HG02943 (cell line): ENCODE measurements at regions not wholly inside any gene's neighbourhood (a gene's known extent, or its start where the extent isn't known, plus 50 kb on each side); places are given as distances from the start of the nearest gene placed in this dataset.
"Not testable (repeated sequence)": the region's sequence is repeated elsewhere in the genome, so short reads cannot be mapped to it uniquely, and the experiment has no call there.

ENCODE experiments used
- ATAC-seq: cut with Tn5 transposase; IDR thresholded peaks from one replicate; pipeline ENCODE4 v1.9.1; 2021; ENCODE audit warnings: mild to moderate bottlenecking, low read depth, moderate library complexity; ENCODE audit not compliant: unreplicated experiment

- ATAC-seq, result no peak
Observed at GRCh38 chr6:92011681-92012245, 1407.6 kb downstream of the EPHA7 start.

DNA sequence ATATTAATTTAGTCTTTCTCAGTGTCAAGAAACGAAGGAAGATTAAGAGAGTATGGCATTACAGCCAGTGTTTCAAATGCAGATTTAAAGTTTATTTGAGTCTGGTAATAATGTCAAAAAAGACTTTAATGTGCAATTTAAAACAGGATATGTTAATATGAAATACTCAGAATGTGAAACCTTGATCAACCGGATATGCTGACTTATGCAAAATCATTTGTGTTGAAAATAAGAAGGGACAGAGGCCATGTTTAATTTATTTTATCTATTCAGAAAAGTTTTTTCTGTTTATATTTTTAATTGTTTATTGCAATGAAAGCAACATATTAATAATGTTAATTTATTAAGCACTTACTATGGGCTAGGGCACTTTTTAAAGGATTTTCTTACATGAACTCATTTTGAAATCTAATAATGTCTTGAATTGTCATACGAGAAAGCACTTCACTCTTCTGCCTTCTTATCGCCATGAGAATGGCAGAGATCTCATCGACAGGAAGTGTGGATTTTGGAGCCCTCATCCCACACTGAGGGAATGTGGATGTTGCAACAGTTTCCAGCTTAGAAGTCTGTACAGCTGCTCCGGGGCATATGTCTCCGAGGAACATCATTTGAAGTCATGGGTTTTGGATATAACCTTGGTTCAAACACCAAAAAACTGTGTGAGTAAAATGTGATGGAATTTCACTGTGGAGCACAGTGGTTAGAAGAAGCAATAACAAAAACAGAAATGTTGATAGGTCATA lies 1410.4 kb downstream of the EPHA7 start:
- ATAC-seq, result no peak

DNA sequence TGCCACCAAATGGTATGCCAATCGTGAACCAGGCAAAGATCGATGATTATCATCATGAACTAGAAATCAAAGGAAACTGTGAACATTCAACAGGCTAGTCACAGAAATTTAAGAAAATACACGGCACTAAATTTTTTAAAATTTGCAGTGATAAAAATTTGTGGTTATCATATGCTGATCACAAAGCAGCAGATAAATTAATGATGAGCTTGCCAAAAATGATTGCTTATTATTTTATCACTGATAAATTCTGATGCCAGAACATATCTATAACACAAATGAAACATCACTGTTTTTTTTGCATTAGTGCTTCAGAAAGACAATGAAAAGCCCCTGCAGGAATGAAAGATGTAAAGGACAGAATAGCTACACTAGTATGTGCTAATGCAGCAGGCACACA lies 1413.2 kb upstream of the MAP3K7 start:
- no peak for ATAC-seq

DNA sequence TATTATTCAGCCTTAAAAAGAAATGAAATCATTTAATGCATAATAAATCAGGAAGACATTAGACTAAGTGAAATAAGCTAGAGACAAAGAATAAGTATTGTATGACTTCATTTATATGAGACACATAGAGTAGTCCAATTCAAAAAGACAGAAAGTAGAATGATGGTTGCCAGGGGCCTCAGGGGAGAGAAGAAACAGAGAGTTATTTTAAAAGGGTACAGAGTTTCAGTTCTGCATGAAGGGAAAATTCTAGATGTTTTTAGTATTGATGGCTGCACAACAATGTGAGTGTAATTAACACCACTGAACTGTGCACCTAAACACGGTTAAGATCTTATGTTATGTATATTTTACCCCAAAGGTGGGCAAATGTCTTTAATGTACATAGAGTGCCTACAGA lies 1407.9 kb upstream of the MAP3K7 start:
- no peak for ATAC-seq

GRCh38 chr6:91982559-91982958 lies 1395.7 kb upstream of the MAP3K7 start:
- ATAC-seq, result no peak

- no peak for ATAC-seq
Observed at GRCh38 chr6:91976797-91977196, 1389.9 kb upstream of the MAP3K7 start.

GRCh38 chr6:91970700-91971099 lies 1383.8 kb upstream of the MAP3K7 start:
- no peak for ATAC-seq

DNA sequence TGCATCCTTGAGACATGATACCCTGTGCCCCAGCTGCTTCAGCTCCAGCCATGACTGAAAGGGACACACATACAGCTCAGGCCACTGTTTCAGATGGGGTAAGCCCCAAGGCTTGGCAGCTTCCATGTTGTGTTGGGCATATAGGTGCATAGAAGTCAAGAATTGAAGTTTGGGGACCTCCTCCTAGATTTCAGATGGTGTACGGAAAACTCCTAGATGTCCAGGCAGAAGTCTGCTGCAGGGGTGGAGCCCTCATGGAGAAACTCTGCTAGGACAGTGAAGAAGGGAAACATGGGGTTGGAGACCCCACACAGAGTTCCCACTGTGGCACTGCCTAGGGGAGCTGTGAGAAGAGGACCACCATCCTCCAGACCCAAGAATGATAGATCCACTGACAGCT lies 1379.0 kb upstream of the MAP3K7 start:
- ATAC-seq, result no peak

GRCh38 chr6:91961671-91962070 lies 1374.8 kb upstream of the MAP3K7 start:
- no peak for ATAC-seq

DNA sequence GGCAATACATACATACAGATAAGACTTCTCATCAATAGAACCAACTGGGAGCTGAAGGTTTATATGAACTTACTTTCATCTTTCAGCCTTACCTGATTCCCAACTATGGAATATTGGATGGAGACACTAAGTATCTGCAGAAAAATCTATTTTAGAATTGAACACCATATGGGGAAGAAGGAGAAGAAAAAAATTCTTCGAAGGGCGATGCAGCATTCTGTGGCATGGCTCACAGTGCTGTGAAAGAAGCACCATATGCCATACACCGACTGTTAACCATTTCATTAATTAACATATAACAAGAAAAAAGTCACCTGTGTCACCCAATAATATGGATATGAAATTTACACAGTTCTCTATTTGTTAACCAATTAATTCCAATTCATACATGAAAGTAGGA lies 1374.4 kb upstream of the MAP3K7 start:
- ATAC-seq, result no peak

DNA sequence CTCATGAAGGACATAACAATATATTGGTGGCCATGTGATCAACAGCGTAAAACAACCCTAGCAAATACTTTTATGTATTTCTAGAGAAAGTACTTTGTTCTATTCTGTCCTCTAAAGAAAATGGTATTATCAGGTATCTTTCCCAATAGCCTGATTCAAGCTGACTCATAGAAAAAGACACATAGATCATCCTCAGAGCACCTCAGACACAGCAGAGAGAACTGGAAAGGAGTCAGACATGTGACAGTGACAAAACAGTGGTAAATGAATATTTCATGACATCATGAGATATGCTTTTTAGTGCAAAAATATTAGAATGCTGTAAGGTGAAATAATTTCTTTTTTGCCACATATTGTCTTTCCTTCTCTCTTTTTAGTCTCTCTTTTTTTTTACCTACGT lies 1355.0 kb upstream of the MAP3K7 start:
- no peak for ATAC-seq

DNA sequence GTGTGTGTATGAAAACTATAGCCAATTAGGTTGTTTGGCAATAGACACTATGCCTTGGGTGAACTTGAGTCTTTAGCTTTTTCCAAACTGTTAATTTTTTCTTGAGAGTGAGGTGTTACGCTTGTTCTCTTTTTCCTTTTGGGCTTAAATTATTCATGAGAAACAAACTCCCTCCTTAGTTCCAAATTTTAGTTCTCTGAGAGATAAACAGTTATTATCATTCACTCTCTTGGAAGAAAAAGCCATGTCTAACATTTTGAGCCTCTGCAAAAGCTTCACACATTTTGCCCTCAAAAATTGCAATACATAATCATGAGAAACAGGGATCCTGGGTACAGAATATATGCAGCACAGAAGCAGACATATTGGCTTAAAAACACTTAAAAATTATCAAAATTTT lies 1353.9 kb upstream of the MAP3K7 start:
- no peak for ATAC-seq

DNA sequence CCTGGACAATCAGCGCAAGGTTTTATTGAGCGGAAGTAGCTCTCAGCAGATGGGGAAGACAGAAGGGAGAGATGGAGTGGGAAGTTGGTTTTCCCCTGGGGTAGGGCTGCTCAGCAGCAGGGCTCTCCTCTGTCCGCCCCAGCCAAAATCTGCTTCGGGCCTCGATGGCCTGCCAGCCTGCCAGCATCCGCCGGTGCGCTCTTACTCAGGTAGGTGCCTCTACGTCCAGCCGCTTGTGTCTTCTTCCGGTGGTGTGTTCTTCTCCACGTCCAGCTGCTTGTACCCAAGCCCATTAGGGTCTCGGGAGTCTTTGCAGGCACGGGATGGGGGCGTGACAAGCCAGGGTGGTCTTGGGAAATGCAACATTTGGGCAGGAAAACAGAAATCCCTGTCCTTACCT lies 1340.0 kb upstream of the MAP3K7 start:
- no peak for ATAC-seq

GRCh38 chr6:91926361-91926760 lies 1339.5 kb upstream of the MAP3K7 start:
- ATAC-seq, result no peak

DNA sequence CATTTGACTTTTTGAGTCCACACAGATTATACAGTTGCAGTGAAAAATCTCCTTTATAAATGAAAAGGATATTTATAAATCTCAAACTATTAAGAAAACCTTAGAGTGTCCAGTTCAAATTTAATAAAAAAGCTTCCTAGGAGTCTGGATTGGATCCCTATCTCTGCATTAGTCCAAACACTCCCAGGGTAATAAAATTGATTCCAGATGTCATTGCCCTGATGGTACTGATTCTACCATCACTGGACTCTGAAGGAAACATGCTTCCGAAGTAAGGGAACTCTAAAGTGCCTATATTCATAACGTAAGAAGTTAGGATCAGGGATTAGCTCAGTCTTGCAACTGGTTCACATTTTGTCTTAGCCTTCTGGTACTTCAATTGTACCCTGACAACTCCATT lies 1325.1 kb upstream of the MAP3K7 start:
- ATAC-seq, result no peak

DNA sequence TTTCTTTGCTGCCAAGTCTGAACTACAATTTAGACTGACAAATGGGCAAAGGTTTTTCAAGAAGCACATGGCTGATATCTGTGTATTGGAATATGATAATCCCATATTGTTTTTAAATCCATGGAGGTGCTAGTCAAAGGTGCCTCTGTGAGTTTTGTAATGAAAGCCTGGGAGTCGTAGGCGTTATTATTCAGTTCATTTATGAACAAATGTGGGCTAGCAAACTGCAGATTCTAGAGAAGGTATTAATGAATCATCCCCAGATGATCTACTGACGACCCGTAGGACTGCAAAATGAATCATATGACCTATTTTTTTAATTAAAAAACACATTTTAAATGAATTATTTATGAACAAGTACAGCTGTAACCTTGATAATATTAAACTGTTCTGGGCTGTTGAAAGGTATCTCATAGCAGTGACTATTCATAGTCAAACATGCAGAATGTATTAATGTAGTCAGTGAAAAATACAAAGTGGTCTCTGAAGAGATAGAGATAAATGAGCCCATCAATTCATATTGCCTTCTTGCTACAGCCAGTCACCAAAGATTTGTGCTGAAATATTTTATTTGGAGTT lies 1317.8 kb upstream of the MAP3K7 start:
- ATAC-seq, result no peak

DNA sequence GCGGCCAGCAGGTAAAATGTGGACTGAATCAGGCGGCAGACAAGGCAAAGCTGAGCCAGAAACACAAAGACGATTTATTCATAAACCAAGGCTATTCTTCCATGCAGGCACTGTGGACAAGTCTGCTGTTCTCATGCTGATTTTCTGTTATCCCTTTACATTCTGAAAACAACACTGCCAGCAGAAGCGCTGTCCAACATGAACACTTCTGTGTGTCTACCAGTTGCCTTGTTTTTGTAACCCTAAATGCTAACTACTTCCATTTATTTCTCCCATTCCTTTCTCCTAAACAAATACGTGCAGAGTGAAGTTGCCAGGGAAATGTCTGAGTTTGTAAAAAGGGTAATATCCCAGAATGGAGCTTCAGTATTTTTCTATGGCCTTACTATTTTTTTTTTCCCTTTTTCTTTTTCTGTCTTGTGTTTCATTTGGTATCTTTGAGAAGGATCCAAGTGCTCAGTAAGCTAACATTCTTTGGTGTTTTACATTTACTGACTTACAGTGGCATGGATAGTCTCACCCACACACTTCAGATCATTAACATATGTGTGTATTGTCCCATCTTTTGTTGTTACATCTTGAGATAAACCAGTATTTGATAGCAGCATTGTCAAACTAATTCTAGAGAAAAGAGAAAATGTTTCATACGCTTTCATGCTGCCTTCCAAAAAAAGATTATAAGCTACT lies 1308.9 kb upstream of the MAP3K7 start:
- no peak for ATAC-seq

GRCh38 chr6:91886183-91886795 lies 1299.4 kb upstream of the MAP3K7 start:
- ATAC-seq, result no peak

GRCh38 chr6:91881791-91882190 lies 1294.9 kb upstream of the MAP3K7 start:
- not testable (repeated sequence) for ATAC-seq

DNA sequence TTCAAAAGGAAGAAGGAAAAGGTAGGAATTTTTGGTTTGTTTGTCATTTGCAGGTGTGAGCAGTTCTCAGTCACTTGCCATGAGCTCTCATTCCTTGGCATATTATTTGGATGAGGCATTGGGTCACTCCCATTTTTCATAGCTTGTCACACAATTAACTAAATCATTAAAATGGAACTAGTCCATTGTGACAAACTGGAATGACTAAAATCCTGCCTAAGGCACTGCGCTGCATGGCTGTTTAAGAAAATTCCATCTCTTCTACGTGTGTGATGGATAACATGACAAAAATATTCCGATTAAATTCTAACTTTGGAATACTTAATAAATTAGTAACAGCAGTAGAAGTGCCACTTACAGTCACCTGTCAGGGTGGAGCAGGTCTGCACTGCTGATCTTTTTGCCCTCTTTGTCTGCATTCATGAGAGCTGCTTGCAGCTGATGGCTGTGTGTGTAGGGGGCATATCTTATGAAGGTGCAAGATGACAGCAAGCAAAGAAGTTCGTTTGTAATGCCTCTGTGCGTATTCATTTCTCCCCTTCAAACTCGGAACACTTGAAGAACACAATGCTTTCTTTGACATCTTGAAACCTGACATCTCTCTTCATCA lies 1292.6 kb upstream of the MAP3K7 start:
- no peak for ATAC-seq

GRCh38 chr6:91877994-91878393 lies 1291.1 kb upstream of the MAP3K7 start:
- ATAC-seq, result no peak
